ENCODE measurements at regions not wholly inside any gene's neighbourhood (a gene's known extent, or its start where the extent isn't known, plus 50 kb on each side); places are given as distances from the start of the nearest gene placed in this dataset.

DNA sequence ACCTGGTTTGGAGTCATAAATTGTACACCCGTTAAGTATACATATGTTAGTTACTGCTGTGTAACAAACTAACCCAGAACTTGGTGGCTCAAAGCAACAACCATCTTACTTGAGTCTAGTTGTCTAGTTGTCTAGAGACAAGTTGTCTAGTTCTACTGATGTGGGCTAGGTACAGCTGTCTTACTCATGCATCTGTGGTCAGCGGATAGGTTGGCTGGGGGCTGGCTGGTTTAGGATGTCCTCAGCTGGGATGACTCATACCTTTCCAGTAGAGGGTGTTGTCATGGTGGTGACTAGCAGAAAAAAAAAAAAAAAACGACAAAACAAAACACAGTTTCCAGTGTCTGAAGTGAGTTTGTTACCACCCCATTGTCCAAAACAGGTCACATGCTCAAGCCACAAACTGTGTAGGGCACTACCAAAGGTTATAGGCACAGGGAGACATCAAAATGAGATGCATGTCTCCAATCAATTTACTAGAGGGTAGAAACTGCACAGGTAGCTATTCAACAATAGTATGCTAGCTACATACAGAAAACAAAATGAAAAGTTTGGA is 680.3 kb downstream of the MED13L start:
- TF ChIP-seq, protein P1, sequence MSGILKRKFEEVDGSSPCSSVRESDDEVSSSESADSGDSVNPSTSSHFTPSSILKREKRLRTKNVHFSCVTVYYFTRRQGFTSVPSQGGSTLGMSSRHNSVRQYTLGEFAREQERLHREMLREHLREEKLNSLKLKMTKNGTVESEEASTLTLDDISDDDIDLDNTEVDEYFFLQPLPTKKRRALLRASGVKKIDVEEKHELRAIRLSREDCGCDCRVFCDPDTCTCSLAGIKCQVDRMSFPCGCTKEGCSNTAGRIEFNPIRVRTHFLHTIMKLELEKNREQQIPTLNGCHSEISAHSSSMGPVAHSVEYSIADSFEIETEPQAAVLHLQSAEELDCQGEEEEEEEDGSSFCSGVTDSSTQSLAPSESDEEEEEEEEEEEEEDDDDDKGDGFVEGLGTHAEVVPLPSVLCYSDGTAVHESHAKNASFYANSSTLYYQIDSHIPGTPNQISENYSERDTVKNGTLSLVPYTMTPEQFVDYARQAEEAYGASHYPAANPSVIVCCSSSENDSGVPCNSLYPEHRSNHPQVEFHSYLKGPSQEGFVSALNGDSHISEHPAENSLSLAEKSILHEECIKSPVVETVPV (CRISPR knock-in tag; IDR thresholded peaks at IDR 0.05), result no peak
- TF ChIP-seq RARB (CRISPR knock-in tag; IDR thresholded peaks at IDR 0.05) (no peak), ZNF70 (CRISPR knock-in tag; IDR thresholded peaks at IDR 0.05) (no peak), ARNTL (CRISPR knock-in tag; IDR thresholded peaks at IDR 0.05; ENCODE audit: borderline replicate concordance, low read depth) (no peak), ISL1 (CRISPR knock-in tag; IDR thresholded peaks at IDR 0.05) (no peak)
- TF ChIP-seq, protein P2, sequence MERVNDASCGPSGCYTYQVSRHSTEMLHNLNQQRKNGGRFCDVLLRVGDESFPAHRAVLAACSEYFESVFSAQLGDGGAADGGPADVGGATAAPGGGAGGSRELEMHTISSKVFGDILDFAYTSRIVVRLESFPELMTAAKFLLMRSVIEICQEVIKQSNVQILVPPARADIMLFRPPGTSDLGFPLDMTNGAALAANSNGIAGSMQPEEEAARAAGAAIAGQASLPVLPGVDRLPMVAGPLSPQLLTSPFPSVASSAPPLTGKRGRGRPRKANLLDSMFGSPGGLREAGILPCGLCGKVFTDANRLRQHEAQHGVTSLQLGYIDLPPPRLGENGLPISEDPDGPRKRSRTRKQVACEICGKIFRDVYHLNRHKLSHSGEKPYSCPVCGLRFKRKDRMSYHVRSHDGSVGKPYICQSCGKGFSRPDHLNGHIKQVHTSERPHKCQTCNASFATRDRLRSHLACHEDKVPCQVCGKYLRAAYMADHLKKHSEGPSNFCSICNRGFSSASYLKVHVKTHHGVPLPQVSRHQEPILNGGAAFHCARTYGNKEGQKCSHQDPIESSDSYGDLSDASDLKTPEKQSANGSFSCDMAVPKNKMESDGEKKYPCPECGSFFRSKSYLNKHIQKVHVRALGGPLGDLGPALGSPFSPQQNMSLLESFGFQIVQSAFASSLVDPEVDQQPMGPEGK (CRISPR knock-in tag; IDR thresholded peaks at IDR 0.05; ENCODE audit: borderline replicate concordance), result no peak
